Transverse colon (tissue), 4 donors: ENCODE measurements at regions not wholly inside any gene's neighbourhood (a gene's known extent, or its start where the extent isn't known, plus 50 kb on each side); places are given as distances from the start of the nearest gene placed in this dataset.

Experiments
- DNase-seq: peaks from one replicate; pipeline ENCODE4 v3.0.0-alpha.2; 2019
- H3K27ac ChIP-seq, 4 donors: fragments of 200-600 bp; sonication (generic); 2 replicates each; pipeline ENCODE4 v1.5.1; 2016 to 2018; ENCODE audit warnings: inconsistent platforms in 4 of 4
- H3K27me3 ChIP-seq: fragments of 200-600 bp; sonication (generic); 2 replicates; pipeline ENCODE4 v1.5.1; 2017; ENCODE audit warnings: inconsistent platforms
- H3K36me3 ChIP-seq, 4 donors: fragments of 200-600 bp; sonication (generic); 2 replicates each; pipeline ENCODE4 v1.5.1; 2017 to 2019; ENCODE audit warnings: inconsistent platforms in 4 of 4
- H3K4me1 ChIP-seq, 4 donors: fragments of 200-600 bp; sonication (generic); 2 replicates each; pipeline ENCODE4 v1.5.1; 2017 to 2020; ENCODE audit warnings: inconsistent platforms in 4 of 4
- H3K4me3 ChIP-seq, 4 donors: fragments of 200-600 bp; sonication (generic); 1 replicate in 1 of 4; 2 replicates in 3 of 4; pipeline versions ENCODE4 v1.5.1 to v1.6.1; 2017 to 2019; ENCODE audit warnings: inconsistent platforms in 4 of 4
- H3K9me3 ChIP-seq, 2 donors: fragments of 200-600 bp; sonication (generic); 2 replicates each; pipeline ENCODE4 v1.5.1; 2017 to 2019; ENCODE audit warnings: inconsistent platforms in 2 of 2
- CTCF ChIP-seq, 5 experiments: fragments of 200-600 bp in 3 of 5; fragments of 450-650 bp in 2 of 5; sonication (generic) in 3 of 5; IDR thresholded peaks; 1 replicate in 2 of 5; 2 replicates in 3 of 5; pipeline ENCODE4 v1.5.1; 2016 to 2017; ENCODE audit warnings: antibody characterized with exemption in 5 of 5, inconsistent platforms in 3 of 5, mild to moderate bottlenecking in 2 of 5, moderate library complexity in 1 of 5
- EP300 ChIP-seq: sonication (generic); formaldehyde crosslinking; IDR thresholded peaks from one replicate; pipeline ENCODE4 v1.6.1; 2017; ENCODE audit warnings: antibody characterized with exemption, low read depth
- POLR2A ChIP-seq: fragments of 450-650 bp; IDR thresholded peaks from one replicate; pipeline ENCODE4 v1.6.1; 2016; ENCODE audit warnings: antibody characterized with exemption, mild to moderate bottlenecking, moderate library complexity
- POLR2AphosphoS5 ChIP-seq, 3 donors: sonication (generic); formaldehyde crosslinking; IDR thresholded peaks; one replicate each; pipeline ENCODE4 v1.6.1; 2016; ENCODE audit warnings: antibody characterized with exemption in 3 of 3
- WGBS, 2 donors: methylation state at CpG; one replicate each; pipeline ENCODE4 v1.1.5; 2018; ENCODE audit warnings: low coverage in 1 of 2; 5-methylcytosine and 5-hydroxymethylcytosine counted together
- in situ Hi-C, 4 donors: fragments of 200-750 bp; cut with MboI; loops; one replicate each; pipeline versions ENCODE4 v1.15.0 to v1.15.1; 2017; ENCODE audit warnings: low sequenced_read_pairs in 3 of 4, low pct_ligation_motif_present in 1 of 4, low pct_unique_long_range_greater_than_20kb in 1 of 4
- intact Hi-C: fragments of 100-400 bp; cut with DNase I; formaldehyde crosslinking; loops from one replicate; pipeline ENCODE4 v1.15.1; 2023; ENCODE audit warnings: low total_unique reads

GRCh38 chr3:99344216-99344615, 294.2 kb upstream of the COL8A1 start:
- H3K4me1 ChIP-seq = no peaks in the 10 kb centered on the region
- intact Hi-C loops = no loop called here
- in situ Hi-C loops = no loop called here
- H3K27me3 ChIP-seq = no peaks in the 10 kb centered on the region
- 90 to 93% methylated on average over 2 of the region's 2 CpGs for WGBS, 2 donors
- no peak for DNase-seq
- no peak overlapping the region for H3K27ac ChIP-seq
- H3K4me3 ChIP-seq = no peak overlapping the region
- peaks cover 0 to 3% of the 10 kb centered on the region in 2 donors for H3K9me3 ChIP-seq
- H3K36me3 ChIP-seq = no peaks in the 10 kb centered on the region
- TF ChIP-seq CTCF (IDR thresholded peaks at IDR 0.05) (no peak), POLR2AphosphoS5 (IDR thresholded peaks at IDR 0.05) (no peak), EP300 (no peak), POLR2A (no peak)

GRCh38 chr3:99342383-99342782, 296.0 kb upstream of the COL8A1 start:
- Histone ChIP-seq H3K4me1 (no peaks in the 10 kb centered on the region), H3K27ac (no peak overlapping the region), H3K27me3 (no peaks in the 10 kb centered on the region), H3K4me3 (no peak overlapping the region), H3K9me3 (peaks cover 0 to 6% of the 10 kb centered on the region in 2 donors), H3K36me3 (no peaks in the 10 kb centered on the region)
- TF ChIP-seq CTCF (IDR thresholded peaks at IDR 0.05) (no peak), EP300 (no peak), POLR2AphosphoS5 (IDR thresholded peaks at IDR 0.05) (no peak), POLR2A (no peak)
- 85 to 90% methylated on average over 1 of the region's 1 CpG for WGBS, 2 donors
- intact Hi-C loops = no loop called here
- DNase-seq = no peak
- in situ Hi-C loops = no loop called here

GRCh38 chr3:99339222-99339621, 299.2 kb upstream of the COL8A1 start:
- intact Hi-C loops (no loop called here), in situ Hi-C loops (no loop called here)
- Histone ChIP-seq H3K4me3 (no peak overlapping the region), H3K36me3 (no peaks in the 10 kb centered on the region), H3K27ac (no peak overlapping the region), H3K9me3 (peaks cover 0 to 6% of the 10 kb centered on the region in 2 donors), H3K4me1 (no peaks in the 10 kb centered on the region), H3K27me3 (no peaks in the 10 kb centered on the region)
- 91 to 98% methylated on average over 4 of the region's 4 CpGs for WGBS, 2 donors
- no peak for DNase-seq
- TF ChIP-seq CTCF (IDR thresholded peaks at IDR 0.05) (no peak), POLR2A (no peak), POLR2AphosphoS5 (IDR thresholded peaks at IDR 0.05) (no peak), EP300 (no peak)

- no peak for DNase-seq
- Histone ChIP-seq H3K27ac (no peak overlapping the region), H3K4me3 (no peak overlapping the region), H3K27me3 (no peaks in the 10 kb centered on the region), H3K4me1 (no peaks in the 10 kb centered on the region), H3K36me3 (no peaks in the 10 kb centered on the region), H3K9me3 (no peaks in the 10 kb centered on the region)
- no peak for TF ChIP-seq POLR2AphosphoS5 (IDR thresholded peaks at IDR 0.05)
- TF ChIP-seq EP300 = no peak
- no peak for TF ChIP-seq CTCF (IDR thresholded peaks at IDR 0.05)
- no peak for TF ChIP-seq POLR2A
- 63 to 83% methylated on average over 2 to 3 of the region's 3 CpGs for WGBS, 2 donors
- intact Hi-C loops = no loop called here
- in situ Hi-C loops = no loop called here
These were observed 305.7 kb upstream of the COL8A1 start for GRCh38 chr3:99332718-99333117.
